Spleen (tissue), 7 donors: ENCODE measurements at regions not wholly inside any gene's neighbourhood (a gene's known extent, or its start where the extent isn't known, plus 50 kb on each side); places are given as distances from the start of the nearest gene placed in this dataset.

Experiments used
- CTCF ChIP-seq, 11 experiments: fragments of 200-600 bp in 7 of 11; fragments of 450-650 bp in 4 of 11; sonication (generic) in 4 of 11; IDR thresholded peaks in 8 of 11; conservative IDR thresholded peaks in 3 of 11; 1 replicate in 7 of 11; 2 replicates in 4 of 11; pipeline versions ENCODE4 v1.4.0 to v1.8.0; 2016 to 2021; ENCODE audit warnings: antibody characterized with exemption in 11 of 11, inconsistent platforms in 4 of 11, mild to moderate bottlenecking in 1 of 11
- POLR2A ChIP-seq, 3 donors: fragments of 450-650 bp; IDR thresholded peaks; one replicate each; pipeline ENCODE4 v1.5.1; 2017; ENCODE audit warnings: antibody characterized with exemption in 3 of 3, mild to moderate bottlenecking in 1 of 3
- donor health status: DM: no; HTN: no; CAD: no; lungs with moderate emphysema.
- donor health status: DM: no; HTN: no; CAD: no.
- donor health status: DM: no; HTN: no; CAD: no.

GRCh38 chr5:39660020-39660419, 235.2 kb upstream of the DAB2 start:
- TF ChIP-seq POLR2A (IDR thresholded peaks at IDR 0.05) (no peak), CTCF (IDR thresholded peaks at IDR 0.05 in 8 of 11, conservative IDR thresholded peaks at IDR 0.05 in 3 of 11) (no peak)
